Hepatocyte (in vitro differentiated cells): ENCODE measurements at regions not wholly inside any gene's neighbourhood (a gene's known extent, or its start where the extent isn't known, plus 50 kb on each side); places are given as distances from the start of the nearest gene placed in this dataset.

Source experiments
- CTCF ChIP-seq: fragments of 200-600 bp; sonication (generic); IDR thresholded peaks from 2 replicates; pipeline ENCODE4 v1.5.1; 2016; ENCODE audit warnings: antibody characterized with exemption, mild to moderate bottlenecking; ENCODE audit not compliant: poor library complexity
- EZH2 ChIP-seq: fragments of 200-600 bp; sonication (generic); IDR thresholded peaks from 2 replicates; pipeline ENCODE4 v1.6.1; 2016; ENCODE audit warnings: antibody characterized with exemption, mild to moderate bottlenecking, borderline replicate concordance

DNA sequence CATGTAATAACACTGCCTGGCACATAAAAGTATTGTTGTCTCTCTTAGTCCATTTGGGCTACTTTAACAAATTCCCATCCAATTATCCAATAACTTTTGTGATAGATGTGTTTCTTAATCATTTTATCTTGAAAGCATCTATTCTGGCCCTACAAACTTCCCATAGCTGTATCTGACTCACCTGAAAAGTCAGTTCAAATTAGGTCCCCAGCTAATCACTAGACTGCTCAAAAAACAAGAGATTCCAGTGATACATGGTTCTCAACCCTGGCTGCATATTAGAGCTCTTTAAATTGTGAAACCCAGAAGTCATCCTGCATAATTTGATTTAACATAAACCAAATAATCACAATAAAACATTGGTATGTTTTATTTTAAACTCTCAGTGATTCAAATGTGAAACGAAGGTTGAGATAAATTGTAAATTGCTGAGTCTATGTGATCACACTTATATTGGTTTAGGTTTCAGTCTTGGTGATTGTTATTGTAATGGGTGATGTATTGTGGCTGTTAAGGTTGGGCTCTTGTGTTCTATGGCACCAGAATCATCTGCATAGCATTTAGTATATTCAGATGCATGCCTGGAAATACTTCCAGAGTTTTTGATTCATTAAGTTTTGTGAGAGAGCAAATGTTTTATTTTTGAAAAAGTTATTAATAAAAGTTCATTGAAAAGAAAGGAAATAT, 268.9 kb upstream of the KCNMB2 start:
- TF ChIP-seq CTCF (no peak), EZH2 (no peak)
